ENCODE measurements at regions not wholly inside any gene's neighbourhood (a gene's known extent, or its start where the extent isn't known, plus 50 kb on each side); places are given as distances from the start of the nearest gene placed in this dataset.

DNA sequence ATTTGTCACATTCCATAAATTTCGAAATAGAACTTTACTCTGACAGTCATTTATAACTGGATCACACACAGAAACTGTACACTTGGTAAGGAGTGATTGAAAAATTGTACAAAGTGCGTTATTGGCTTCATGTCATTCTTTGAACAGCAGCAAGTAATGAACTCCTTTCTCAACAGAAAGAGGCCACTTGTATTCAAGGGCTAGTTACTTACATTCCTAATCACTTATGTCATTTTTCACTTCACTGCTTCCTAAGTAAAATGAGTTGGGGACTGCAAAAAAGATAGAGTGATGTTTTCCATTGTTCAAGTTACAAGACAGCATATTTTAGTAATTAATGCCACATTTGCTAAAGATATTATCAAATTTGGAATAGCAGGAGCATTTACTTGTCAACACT is 893.2 kb downstream of the DTWD2 start:
- TF ChIP-seq EZH2 (IDR thresholded peaks at IDR 0.05; ENCODE audit: low read depth, unreplicated experiment) (no peak), NANOG (IDR thresholded peaks at IDR 0.05; ENCODE audit: borderline replicate concordance) (no peak), EZH2phosphoT487 (IDR thresholded peaks at IDR 0.05; ENCODE audit: unreplicated experiment) (no peak), ZNF114 (CRISPR knock-in tag; IDR thresholded peaks at IDR 0.05) (no peak), POLR2AphosphoS5 (IDR thresholded peaks at IDR 0.05; ENCODE audit: low read depth) (no peak), CREB1 (CRISPR knock-in tag; IDR thresholded peaks at IDR 0.05; ENCODE audit: low read depth) (no peak), ZNF331 (CRISPR knock-in tag; IDR thresholded peaks at IDR 0.05; ENCODE audit: low read depth) (no peak), STAT1 (IDR thresholded peaks at IDR 0.05; ENCODE audit: unreplicated experiment) (no peak), JUNB (IDR thresholded peaks at IDR 0.05; ENCODE audit: unreplicated experiment) (no peak)
- TF ChIP-seq, protein P1, sequence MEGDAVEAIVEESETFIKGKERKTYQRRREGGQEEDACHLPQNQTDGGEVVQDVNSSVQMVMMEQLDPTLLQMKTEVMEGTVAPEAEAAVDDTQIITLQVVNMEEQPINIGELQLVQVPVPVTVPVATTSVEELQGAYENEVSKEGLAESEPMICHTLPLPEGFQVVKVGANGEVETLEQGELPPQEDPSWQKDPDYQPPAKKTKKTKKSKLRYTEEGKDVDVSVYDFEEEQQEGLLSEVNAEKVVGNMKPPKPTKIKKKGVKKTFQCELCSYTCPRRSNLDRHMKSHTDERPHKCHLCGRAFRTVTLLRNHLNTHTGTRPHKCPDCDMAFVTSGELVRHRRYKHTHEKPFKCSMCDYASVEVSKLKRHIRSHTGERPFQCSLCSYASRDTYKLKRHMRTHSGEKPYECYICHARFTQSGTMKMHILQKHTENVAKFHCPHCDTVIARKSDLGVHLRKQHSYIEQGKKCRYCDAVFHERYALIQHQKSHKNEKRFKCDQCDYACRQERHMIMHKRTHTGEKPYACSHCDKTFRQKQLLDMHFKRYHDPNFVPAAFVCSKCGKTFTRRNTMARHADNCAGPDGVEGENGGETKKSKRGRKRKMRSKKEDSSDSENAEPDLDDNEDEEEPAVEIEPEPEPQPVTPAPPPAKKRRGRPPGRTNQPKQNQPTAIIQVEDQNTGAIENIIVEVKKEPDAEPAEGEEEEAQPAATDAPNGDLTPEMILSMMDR (conservative IDR thresholded peaks at IDR 0.05; ENCODE audit: low read depth in 2 of 2), result no peak
- TF ChIP-seq, protein P2, sequence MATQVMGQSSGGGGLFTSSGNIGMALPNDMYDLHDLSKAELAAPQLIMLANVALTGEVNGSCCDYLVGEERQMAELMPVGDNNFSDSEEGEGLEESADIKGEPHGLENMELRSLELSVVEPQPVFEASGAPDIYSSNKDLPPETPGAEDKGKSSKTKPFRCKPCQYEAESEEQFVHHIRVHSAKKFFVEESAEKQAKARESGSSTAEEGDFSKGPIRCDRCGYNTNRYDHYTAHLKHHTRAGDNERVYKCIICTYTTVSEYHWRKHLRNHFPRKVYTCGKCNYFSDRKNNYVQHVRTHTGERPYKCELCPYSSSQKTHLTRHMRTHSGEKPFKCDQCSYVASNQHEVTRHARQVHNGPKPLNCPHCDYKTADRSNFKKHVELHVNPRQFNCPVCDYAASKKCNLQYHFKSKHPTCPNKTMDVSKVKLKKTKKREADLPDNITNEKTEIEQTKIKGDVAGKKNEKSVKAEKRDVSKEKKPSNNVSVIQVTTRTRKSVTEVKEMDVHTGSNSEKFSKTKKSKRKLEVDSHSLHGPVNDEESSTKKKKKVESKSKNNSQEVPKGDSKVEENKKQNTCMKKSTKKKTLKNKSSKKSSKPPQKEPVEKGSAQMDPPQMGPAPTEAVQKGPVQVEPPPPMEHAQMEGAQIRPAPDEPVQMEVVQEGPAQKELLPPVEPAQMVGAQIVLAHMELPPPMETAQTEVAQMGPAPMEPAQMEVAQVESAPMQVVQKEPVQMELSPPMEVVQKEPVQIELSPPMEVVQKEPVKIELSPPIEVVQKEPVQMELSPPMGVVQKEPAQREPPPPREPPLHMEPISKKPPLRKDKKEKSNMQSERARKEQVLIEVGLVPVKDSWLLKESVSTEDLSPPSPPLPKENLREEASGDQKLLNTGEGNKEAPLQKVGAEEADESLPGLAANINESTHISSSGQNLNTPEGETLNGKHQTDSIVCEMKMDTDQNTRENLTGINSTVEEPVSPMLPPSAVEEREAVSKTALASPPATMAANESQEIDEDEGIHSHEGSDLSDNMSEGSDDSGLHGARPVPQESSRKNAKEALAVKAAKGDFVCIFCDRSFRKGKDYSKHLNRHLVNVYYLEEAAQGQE (IDR thresholded peaks at IDR 0.05; ENCODE audit: unreplicated experiment), result no peak
- TF ChIP-seq, protein P3, sequence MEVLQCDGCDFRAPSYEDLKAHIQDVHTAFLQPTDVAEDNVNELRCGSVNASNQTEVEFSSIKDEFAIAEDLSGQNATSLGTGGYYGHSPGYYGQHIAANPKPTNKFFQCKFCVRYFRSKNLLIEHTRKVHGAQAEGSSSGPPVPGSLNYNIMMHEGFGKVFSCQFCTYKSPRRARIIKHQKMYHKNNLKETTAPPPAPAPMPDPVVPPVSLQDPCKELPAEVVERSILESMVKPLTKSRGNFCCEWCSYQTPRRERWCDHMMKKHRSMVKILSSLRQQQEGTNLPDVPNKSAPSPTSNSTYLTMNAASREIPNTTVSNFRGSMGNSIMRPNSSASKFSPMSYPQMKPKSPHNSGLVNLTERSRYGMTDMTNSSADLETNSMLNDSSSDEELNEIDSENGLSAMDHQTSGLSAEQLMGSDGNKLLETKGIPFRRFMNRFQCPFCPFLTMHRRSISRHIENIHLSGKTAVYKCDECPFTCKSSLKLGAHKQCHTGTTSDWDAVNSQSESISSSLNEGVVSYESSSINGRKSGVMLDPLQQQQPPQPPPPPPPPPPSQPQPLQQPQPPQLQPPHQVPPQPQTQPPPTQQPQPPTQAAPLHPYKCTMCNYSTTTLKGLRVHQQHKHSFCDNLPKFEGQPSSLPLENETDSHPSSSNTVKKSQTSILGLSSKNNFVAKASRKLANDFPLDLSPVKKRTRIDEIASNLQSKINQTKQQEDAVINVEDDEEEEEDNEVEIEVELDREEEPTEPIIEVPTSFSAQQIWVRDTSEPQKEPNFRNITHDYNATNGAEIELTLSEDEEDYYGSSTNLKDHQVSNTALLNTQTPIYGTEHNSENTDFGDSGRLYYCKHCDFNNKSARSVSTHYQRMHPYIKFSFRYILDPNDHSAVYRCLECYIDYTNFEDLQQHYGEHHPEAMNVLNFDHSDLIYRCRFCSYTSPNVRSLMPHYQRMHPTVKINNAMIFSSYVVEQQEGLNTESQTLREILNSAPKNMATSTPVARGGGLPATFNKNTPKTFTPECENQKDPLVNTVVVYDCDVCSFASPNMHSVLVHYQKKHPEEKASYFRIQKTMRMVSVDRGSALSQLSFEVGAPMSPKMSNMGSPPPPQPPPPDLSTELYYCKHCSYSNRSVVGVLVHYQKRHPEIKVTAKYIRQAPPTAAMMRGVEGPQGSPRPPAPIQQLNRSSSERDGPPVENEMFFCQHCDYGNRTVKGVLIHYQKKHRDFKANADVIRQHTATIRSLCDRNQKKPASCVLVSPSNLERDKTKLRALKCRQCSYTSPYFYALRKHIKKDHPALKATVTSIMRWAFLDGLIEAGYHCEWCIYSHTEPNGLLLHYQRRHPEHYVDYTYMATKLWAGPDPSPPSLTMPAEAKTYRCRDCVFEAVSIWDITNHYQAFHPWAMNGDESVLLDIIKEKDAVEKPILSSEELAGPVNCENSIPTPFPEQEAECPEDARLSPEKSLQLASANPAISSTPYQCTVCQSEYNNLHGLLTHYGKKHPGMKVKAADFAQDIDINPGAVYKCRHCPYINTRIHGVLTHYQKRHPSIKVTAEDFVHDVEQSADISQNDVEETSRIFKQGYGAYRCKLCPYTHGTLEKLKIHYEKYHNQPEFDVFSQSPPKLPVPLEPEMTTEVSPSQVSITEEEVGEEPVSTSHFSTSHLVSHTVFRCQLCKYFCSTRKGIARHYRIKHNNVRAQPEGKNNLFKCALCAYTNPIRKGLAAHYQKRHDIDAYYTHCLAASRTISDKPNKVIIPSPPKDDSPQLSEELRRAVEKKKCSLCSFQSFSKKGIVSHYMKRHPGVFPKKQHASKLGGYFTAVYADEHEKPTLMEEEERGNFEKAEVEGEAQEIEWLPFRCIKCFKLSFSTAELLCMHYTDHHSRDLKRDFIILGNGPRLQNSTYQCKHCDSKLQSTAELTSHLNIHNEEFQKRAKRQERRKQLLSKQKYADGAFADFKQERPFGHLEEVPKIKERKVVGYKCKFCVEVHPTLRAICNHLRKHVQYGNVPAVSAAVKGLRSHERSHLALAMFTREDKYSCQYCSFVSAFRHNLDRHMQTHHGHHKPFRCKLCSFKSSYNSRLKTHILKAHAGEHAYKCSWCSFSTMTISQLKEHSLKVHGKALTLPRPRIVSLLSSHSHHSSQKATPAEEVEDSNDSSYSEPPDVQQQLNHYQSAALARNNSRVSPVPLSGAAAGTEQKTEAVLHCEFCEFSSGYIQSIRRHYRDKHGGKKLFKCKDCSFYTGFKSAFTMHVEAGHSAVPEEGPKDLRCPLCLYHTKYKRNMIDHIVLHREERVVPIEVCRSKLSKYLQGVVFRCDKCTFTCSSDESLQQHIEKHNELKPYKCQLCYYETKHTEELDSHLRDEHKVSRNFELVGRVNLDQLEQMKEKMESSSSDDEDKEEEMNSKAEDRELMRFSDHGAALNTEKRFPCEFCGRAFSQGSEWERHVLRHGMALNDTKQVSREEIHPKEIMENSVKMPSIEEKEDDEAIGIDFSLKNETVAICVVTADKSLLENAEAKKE (CRISPR knock-in tag; IDR thresholded peaks at IDR 0.05), result no peak
- TF ChIP-seq, protein P4, sequence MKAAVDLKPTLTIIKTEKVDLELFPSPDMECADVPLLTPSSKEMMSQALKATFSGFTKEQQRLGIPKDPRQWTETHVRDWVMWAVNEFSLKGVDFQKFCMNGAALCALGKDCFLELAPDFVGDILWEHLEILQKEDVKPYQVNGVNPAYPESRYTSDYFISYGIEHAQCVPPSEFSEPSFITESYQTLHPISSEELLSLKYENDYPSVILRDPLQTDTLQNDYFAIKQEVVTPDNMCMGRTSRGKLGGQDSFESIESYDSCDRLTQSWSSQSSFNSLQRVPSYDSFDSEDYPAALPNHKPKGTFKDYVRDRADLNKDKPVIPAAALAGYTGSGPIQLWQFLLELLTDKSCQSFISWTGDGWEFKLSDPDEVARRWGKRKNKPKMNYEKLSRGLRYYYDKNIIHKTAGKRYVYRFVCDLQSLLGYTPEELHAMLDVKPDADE (IDR thresholded peaks at IDR 0.05), result no peak

Measured in GM23338 (cell line).